ENCODE measurements at regions not wholly inside any gene's neighbourhood (a gene's known extent, or its start where the extent isn't known, plus 50 kb on each side); places are given as distances from the start of the nearest gene placed in this dataset.

DNA sequence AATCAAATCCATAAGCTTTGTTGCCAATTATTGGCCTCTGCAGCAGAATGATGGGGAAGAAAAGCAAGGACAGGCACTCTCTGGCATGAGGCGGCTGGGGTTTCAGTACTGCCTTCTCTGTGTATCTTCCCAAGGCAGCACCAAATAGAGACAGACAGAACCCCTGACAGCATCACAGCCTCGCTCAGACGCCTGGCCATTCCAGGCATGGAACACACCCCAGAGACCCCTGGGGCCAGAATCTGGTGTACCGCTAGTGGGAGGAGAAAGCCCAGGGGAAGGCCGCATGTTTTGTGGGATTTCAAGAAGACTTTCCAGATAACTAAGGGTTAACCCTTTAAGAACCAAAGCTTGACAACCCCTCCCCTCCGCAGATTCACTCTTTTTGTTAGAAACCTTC is 282.1 kb downstream of the EN1 start:
- TF ChIP-seq, protein P1, sequence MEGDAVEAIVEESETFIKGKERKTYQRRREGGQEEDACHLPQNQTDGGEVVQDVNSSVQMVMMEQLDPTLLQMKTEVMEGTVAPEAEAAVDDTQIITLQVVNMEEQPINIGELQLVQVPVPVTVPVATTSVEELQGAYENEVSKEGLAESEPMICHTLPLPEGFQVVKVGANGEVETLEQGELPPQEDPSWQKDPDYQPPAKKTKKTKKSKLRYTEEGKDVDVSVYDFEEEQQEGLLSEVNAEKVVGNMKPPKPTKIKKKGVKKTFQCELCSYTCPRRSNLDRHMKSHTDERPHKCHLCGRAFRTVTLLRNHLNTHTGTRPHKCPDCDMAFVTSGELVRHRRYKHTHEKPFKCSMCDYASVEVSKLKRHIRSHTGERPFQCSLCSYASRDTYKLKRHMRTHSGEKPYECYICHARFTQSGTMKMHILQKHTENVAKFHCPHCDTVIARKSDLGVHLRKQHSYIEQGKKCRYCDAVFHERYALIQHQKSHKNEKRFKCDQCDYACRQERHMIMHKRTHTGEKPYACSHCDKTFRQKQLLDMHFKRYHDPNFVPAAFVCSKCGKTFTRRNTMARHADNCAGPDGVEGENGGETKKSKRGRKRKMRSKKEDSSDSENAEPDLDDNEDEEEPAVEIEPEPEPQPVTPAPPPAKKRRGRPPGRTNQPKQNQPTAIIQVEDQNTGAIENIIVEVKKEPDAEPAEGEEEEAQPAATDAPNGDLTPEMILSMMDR (IDR thresholded peaks at IDR 0.05; ENCODE audit: low read depth, low read length, poor library complexity, severe bottlenecking), result no peak
- no peak for TF ChIP-seq EZH2phosphoT487 (IDR thresholded peaks at IDR 0.05; ENCODE audit: borderline replicate concordance, low read length)

Measured in DOHH2 (cell line).